GM19397 (cell line): ENCODE measurements at regions not wholly inside any gene's neighbourhood (a gene's known extent, or its start where the extent isn't known, plus 50 kb on each side); places are given as distances from the start of the nearest gene placed in this dataset.
"Not testable (repeated sequence)": the region's sequence is repeated elsewhere in the genome, so short reads cannot be mapped to it uniquely, and the experiment has no call there.

Experiments
- ATAC-seq: cut with Tn5 transposase; IDR thresholded peaks from one replicate; pipeline ENCODE4 v1.9.1; 2021; ENCODE audit warnings: mild to moderate bottlenecking, moderate library complexity; ENCODE audit not compliant: unreplicated experiment

DNA sequence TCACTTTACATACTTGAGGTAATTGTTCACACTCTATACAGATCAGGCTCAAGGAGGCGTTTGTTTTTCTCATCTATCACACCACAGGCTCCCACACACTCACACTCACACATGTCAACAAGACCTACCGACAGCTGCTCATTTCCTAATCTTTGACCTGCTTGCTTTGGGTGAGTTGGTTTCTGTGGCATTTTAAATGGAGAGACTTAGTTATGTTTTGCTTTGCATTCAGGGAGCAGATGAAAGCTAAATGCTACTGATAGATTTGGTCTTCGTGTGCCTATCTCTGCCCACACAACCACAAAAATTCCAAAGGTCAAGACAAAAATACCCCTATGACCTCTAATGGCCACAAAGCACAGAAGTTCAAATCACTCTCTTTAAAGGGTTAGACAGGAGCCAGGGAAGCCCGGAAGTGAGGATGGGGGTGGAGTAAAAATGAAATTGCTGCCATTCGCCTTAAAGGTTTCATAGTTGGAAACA is 203.5 kb upstream of the G2E3 start:
- peak; percentile 63 for ATAC-seq

DNA sequence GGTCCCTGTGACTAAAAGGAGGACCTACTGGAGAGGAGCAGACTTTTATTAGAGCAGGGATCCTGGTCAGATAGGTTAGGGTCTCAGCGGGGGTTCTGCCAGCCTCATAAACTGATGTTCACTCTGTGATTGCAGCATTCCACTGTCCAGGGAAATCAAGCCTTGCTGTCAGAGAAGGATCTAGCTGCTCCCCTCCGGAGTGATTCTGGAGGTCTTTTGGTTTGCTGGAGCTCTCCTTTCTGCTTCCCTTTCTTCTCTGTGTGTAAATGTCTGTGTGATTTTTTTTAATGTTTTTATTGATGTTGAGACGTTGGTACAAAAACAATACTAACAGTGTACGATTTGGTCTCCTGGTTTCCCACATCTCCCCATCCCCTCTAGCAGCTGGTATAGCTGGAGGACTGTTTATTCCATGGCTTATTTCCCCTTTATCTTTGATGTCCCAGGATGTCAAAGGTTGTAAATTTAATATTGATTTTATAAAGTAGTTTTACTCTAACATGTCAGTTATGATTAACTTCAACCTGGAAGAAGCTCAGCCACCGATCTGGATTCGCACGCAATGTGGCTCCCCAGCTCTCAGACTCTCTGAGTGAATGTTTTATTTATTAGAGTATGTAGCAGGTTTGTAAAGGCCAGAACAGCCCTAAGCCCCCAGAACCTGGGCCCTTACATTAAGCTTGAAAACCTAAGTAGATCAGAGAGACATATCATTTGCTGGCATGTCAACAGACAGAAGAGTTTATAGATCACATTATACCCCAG is 202.3 kb upstream of the G2E3 start:
- ATAC-seq, result no peak

DNA sequence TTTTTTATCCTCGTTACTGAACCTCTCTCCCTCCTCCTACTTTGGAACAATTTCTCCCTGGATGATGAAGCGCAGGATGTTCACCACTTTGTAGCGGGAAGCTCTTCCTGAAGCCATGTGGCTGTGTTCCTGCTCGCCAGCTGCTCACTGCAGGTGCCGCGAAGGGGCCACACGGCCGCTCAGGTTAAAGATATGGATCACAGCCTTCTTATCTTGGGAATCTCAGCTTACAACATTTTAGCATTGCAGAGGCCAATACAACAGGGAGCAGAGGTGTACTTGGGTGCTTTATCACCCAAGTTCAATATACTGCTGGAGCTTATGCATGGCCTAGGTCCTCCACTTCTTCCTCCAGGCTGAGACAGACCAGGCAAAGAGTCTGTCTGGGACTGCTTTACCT is 201.2 kb upstream of the G2E3 start:
- ATAC-seq, result no peak

DNA sequence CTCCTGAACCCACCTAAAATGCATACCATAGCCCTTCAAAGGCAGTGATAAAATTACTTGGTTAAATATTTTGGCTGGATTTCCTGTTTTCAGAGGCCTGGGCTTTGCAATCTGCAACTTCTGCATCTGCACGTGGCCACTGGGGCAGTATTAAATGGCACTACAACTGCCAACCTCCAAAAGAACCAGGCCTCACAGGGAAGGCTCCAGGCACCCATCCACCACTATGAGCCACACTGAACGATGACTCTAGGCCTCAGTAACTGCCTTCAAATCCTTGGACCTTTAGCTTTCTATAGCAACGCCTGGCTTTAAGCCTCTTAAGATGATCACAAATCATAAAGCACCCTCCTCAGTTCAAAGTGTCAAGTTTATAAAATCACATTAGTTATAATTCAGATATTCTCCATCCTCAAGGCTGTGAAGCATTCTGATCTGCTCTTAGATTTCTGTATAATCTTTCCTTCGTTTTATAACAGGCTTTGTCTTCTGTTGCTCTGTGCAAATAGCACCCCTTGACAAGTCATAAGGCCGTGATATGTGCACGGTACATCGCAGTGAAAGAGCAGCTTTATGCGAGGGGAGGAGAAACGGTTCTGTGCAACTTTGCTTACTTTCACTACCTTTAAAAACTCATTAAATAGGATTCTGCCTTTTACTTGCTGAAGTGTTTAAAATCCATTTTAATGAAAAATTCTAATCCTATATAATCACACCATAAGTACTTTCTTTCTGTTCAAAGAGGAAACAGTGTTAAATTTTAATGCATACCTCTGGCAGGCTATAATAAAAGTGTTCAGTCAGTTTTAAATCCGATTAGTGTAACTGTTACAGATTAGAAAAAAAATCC is 196.4 kb upstream of the G2E3 start:
- ATAC-seq, result no peak

DNA sequence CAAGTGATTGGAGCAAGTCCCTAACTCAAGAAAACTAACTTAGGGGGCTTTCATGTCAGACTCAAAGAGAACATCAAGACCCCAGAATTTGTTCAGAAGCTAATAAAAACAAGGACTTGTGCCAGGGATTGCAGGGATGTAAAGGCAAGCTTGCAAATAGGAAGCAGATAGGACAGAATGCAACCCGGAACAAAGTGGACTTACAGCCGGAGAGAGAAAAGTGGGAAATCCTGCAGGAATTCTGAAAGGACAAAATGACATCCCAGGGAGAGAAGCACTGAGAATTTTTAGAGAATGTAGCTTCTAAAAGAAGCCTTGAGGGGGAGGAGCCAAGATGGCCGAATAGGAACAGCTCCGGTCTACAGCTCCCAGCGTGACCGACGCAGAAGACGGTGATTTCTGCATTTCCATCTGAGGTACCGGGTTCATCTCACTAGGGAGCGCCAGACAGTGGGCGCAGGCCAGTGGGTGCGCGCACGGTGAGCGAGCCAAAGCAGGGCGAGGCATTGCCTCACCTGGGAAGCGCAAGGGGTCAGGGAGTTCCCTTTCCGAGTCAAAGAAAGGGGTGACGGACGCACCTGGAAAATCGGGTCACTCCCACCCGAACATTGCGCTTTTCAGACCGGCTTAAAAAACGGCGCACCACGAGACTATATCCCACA is 195.6 kb upstream of the G2E3 start:
- not testable (repeated sequence) for ATAC-seq

DNA sequence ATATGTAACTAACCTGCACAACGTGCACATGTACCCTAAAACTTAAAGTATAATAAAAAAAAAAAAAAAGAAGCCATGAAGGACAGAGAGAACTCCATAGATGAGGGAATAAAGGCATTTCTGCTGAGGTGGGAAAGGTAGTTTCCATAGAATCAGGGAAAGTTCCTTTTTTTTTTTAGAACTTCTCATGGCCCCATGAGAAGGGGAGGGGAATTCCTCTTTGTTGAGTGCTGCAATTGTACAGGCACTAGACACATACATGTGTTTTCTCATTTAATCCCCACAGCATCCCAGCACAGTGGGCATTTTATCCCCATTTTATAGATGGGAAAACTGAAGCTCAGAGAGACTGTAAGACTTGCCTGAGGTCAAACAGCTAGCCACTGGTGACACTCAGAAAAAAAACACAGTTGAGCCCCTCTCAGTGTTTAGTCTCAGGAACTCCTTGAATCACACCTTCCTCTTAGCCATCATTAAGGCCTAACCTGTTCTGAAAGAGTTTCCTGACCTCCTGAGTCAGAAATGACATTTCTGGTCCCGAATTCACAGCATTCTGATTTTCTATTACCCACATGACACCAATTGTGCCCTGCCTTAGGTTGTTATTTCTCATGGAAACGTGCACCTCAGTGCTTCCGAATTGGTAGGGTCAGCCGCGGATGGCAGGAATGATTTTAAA is 189.3 kb upstream of the G2E3 start:
- no peak for ATAC-seq

DNA sequence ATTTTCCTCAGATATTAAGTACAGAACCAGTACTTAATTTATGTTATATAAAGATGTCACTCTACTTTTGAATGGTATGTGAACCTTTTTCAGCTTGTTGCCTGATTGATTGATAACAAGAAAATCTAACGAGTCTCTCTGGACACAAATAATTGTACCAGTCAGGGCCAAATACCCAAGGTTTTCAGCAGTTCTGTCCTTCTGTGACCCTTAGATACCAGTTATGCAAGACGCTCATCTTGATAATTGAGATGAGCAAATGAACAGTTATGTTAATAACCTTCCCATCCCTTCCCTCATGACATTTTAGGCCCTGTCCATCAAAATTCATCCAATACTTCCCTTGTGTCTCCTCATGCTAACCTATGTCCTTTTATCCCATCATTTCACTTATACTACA is 185.9 kb upstream of the G2E3 start:
- no peak for ATAC-seq

DNA sequence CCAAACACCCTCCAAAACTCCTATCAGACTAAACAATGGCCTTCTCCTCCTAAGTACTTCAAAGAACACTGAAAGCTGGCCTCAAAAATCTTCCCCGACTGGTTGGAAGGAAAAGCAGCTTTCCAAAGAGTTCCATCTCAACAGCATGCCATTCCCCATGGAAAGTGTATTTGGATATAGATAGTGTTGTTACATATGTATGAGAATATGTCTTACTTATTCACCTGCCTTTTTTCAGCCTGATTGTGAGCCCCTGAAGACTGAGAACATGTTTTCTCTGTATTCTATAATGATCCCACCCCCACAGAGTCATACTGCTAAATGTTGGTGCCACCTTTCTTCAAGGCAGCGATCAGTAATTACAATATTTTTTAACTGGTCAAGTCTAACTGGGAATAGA is 185.4 kb upstream of the G2E3 start:
- no peak for ATAC-seq

DNA sequence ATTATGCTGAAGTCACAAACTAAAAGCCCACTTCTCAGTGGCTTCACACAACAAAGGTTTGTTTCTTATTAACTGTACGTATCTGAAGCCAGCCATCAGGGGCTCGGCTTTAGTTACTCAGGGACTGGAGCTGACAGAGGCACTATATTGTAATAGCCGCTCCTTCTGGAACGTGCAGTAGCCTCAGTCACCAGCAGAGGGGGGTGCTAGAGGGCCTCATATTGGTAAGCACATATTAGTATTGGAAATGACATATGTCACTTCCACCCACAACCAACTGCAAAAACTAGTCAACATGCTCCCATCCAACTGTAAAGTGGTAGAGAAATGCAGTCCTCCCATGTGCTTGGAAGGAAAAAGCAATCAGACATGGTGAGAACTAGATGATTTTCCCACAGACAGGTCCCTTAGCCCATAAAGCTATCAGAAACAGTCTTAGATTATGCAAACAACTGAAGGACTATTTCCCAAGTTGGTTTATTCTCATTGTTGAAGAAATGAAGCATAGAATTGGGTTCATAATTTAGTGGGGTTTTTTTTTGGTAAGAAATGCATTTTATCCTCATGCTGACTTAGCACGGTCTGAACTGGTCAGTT is 183.6 kb upstream of the G2E3 start:
- ATAC-seq, result peak; percentile 94

DNA sequence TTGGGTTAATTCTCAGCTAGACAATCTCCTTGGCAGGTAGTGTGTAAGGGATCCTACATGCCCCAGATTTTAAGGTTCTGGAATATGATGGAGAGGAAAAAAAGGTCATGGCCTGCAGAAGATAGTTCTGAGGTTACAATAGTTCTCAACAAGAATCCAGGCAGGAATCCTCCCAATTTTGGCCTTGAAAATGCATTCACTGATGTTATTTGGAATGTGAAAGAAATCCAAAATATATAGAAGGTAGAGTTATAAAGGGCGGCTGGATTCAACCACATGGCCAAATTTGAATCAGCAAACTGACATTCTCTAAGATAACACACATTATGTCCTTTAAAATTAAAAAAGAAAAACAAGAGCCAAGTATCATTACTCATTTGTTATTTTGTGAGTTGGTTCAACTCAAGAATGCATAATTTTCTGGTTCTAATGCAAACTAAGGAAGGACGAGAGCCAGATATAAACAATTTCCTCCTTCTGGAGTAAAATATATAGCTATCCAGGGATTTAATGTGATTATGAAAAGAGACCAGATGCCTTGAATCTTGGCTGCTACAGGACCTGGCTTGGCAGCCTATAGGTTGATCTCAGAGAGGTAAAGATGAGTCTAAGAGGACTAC is 177.0 kb upstream of the G2E3 start:
- no peak for ATAC-seq

DNA sequence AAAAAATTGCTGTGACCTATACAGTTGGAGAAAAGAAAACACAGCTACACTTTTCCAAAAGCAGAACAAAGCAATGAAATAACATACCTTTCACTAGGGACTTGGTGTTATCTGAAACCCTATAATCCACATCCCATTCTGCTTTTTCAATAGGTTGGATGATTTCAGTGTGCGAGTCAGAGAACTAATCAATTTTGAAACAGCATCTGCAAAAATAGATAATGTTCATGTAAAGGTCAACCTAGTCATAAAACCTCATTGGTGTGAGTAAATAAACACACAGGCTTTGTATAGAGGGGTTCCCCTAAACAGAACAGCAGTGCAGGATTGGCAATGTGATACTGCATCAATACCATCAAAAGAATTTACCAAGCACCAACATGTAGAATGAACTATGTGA is 173.0 kb upstream of the G2E3 start:
- ATAC-seq, result no peak

DNA sequence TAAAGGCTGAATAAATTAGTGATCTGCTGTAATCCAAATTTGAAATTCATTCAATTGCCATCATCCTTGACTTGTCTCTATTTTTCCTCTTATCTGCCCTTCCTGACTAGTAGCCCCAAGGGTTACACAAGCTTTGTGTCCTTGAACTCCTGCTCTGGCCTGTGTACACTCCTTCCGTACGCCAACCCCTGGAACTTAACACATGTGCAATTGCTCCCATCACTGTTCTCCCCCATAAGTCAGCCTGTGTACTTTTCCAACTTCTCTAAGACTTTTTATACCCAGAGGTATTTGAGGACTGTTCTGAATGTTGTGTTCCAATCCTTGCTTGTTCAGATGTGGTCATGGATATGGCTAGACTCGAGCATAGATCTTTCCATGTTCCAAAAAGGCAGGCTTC is 171.1 kb upstream of the G2E3 start:
- no peak for ATAC-seq

DNA sequence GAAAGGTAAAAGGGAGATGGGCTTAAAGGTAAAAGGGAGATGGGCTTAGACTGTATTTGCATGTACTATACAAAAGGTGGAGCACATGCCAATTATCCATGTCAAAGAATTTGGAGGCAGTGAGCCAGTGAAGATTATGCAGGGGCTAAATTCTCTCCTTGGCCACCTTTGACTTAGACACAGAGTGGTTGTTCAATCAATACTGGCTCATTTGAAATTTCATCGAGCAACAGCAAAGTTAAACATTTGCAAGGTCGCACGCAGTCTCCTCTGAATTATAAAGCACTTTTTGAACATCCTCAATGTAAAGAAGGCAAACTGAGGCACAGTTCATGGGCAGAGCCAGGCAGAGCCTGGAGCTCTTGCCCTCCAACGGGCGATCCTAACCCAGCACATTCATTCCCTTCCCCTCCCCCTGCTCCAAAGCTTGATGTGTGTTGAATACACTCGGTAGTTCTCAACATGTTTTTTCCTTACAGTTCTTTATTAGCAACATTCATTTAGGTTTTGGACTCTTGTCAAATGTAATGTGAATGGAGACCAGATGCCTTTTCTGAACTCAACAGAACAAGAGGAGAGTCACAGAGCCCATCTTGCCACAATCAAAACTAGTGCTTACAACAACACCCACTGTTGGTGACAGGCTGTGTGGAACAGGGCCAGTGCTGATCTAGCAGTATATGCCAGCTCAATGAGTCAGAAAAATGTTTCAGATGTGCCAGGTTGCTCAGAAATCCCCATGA is 169.7 kb upstream of the G2E3 start:
- no peak for ATAC-seq

DNA sequence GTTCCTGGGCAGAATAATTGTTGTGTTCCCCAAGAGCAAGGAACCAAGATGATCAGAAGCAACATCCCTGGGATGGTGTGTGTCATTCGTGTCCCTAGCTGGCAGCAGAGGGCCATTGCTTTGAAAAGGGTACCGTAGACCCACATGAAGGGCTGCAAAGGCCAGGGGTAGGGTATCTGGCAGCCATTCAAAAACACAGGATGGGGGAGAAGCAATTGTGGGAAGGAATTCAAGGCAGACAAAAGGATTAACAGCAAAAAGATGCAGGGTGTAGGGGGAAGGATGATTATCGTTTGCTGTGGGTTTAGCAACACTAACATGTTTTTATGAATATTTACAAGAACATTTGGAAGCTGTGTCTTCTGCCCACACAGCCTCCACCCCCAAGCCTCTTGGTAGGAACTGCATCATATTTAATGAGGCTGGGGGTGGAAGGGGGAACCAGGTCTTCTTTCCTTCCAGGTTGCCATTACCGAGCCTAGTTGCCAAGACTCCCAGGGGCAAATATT is 169.0 kb upstream of the G2E3 start:
- ATAC-seq, result no peak

DNA sequence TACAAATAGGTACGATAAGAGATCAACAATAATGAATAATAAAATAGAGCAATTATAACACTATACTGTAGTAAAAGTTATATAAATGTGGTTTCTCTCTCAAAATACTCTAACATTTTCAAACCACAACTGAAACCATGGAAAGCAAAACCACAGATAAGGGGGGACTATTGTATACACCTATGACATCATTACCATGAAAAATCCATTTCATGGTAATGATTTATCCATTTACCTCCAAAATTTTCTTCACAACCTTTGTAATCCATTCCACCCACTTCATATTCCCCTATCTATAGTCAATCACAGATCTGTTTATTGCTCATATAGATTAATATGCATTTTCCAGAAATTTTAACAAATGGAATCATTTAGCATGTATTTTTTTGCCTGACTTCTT is 163.9 kb upstream of the G2E3 start:
- no peak for ATAC-seq

DNA sequence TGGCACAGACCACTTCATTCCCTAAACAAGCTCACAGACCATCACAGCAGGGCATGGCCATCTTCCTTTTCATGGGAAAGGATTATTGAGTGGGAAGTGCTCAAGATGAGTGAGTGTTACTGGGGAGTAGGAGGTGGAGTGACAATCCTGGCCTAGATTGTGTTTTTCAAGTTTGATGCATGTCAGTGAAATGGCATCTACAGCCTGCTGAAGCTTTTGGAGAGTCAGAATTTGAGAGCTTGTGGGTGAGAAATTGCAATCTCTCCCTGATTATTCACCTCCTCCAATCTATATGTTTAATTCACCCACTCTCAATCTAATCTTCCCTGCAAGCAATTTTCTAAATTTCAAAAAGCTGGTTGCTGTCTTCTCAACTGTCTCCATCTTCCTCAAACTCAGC is 156.1 kb upstream of the G2E3 start:
- no peak for ATAC-seq

DNA sequence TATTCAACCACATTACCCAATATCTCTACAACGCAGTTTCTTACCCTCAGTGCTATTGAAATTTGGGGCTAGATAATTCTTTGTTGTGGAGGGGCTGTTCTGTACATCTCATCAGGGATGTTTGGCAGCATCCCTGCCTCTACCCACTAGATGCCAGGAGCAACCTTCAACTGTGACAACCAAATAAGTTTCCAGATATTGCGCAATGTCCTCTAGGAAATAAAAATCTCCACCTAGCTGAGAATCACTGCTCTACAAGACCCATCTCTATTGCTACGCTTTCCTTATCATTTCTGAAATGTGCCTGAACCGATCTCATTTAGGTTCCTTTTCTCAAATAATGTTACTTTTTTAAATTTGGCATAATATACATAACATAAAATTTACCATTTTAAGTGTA is 155.2 kb upstream of the G2E3 start:
- ATAC-seq, result no peak

DNA sequence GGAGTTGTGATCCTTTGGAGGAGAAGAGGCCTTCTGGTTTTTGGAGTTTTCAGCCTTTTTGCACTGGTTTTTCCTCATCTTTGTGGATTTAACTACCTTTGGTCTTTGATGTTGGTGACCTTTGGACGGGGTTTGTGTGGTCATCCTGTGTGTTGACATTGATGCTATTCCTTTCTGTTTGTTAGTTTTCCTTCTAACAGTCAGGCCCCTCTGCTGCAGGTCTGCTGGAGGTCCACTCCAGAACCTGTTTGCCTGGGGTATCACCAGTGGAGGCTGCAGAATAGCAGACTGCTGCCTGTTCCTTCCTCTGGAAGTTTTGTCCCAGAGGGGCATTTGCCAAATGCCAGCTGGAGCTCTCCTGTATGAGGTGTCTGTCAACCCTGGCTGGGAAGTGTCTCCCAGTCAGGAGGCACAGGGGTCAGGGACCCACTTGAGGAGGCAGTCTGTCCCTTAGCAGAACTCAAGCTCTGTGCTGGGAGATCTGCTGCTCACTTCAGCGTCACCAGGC is 149.4 kb upstream of the G2E3 start:
- not testable (repeated sequence) for ATAC-seq

DNA sequence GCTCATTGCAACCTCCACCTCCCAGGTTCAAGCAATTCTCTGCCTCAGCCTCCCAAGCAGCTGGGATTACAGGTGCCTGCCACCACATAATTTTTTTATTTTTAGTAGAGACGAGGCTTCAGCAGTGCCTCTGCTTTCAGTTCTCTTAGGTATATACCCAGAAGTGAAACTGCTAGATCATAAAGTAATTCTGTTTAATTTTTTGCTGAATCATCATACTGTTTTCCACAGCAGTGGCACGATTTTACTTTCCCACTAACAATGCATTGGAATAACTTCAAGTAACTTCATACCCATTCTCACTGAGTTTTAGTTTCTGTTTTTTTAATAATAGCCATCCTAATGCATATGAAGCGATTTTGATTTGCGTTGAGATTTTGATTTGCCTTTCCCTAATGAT is 148.0 kb upstream of the G2E3 start:
- ATAC-seq, result no peak
